ENCODE measurements at regions not wholly inside any gene's neighbourhood (a gene's known extent, or its start where the extent isn't known, plus 50 kb on each side); places are given as distances from the start of the nearest gene placed in this dataset.

DNA sequence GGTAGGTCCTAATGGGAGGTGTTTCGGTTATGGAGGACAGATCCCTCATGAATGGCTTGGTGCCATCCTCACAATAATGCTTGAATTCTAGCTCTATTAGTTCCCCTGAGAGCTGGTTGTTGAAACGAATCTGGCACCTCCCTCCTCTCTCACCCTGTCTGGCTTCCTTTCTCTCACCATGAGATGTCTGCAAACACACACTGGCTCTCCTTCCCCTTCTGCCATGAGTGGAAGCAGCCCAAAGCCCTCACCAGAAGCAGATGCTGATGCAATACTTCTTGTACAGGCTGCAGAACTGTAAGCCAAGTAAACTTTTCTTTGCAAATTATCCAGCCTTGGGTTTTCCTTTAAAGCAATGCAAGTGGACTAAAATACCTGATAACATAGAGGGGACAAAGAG lies 86.6 kb downstream of the RND3 start:
- TF ChIP-seq, protein P1, sequence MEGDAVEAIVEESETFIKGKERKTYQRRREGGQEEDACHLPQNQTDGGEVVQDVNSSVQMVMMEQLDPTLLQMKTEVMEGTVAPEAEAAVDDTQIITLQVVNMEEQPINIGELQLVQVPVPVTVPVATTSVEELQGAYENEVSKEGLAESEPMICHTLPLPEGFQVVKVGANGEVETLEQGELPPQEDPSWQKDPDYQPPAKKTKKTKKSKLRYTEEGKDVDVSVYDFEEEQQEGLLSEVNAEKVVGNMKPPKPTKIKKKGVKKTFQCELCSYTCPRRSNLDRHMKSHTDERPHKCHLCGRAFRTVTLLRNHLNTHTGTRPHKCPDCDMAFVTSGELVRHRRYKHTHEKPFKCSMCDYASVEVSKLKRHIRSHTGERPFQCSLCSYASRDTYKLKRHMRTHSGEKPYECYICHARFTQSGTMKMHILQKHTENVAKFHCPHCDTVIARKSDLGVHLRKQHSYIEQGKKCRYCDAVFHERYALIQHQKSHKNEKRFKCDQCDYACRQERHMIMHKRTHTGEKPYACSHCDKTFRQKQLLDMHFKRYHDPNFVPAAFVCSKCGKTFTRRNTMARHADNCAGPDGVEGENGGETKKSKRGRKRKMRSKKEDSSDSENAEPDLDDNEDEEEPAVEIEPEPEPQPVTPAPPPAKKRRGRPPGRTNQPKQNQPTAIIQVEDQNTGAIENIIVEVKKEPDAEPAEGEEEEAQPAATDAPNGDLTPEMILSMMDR (IDR thresholded peaks at IDR 0.05), result no peak
- TF ChIP-seq POLR2A (IDR thresholded peaks at IDR 0.05), result no peak

Data from lower leg skin (tissue), 3 donors.